ENCODE measurements at regions not wholly inside any gene's neighbourhood (a gene's known extent, or its start where the extent isn't known, plus 50 kb on each side); places are given as distances from the start of the nearest gene placed in this dataset.
"Not testable (repeated sequence)": the region's sequence is repeated elsewhere in the genome, so short reads cannot be mapped to it uniquely, and the experiment has no call there.

- H3K4me3 ChIP-seq (ENCODE audit: extremely low read depth, insufficient read depth, low read length, poor library complexity, severe bottlenecking); H3K36me3 ChIP-seq (ENCODE audit: control insufficient read depth, insufficient read depth, low read length); H3K27ac ChIP-seq (ENCODE audit: low read depth, low read length, severe bottlenecking); H3K4me1 ChIP-seq (ENCODE audit: control insufficient read depth, insufficient read depth, low read length, poor library complexity, severe bottlenecking): not testable (repeated sequence)
- peaks cover 12% of the 10 kb centered on the region for H3K9me3 ChIP-seq (ENCODE audit: control insufficient read depth, low read length)
- WGBS, 2 experiments (ENCODE audit: insufficient coverage in 2 of 2), result 65 to 69% methylated on average over 24 of the region's 39 CpGs
Measured at GRCh38 chr21:9037588-9038544, 1483.5 kb upstream of the TPTE start.

- peaks cover 12% of the 10 kb centered on the region for H3K9me3 ChIP-seq (ENCODE audit: control insufficient read depth, low read length)
- not testable (repeated sequence) for H3K4me3 ChIP-seq (ENCODE audit: extremely low read depth, insufficient read depth, low read length, poor library complexity, severe bottlenecking); H3K27ac ChIP-seq (ENCODE audit: low read depth, low read length, severe bottlenecking); H3K36me3 ChIP-seq (ENCODE audit: control insufficient read depth, insufficient read depth, low read length); H3K4me1 ChIP-seq (ENCODE audit: control insufficient read depth, insufficient read depth, low read length, poor library complexity, severe bottlenecking)
- 74 to 77% methylated on average over 31 to 33 of the region's 45 CpGs for WGBS, 2 experiments (ENCODE audit: insufficient coverage in 2 of 2)
Measured at GRCh38 chr21:9039520-9040365, 1481.6 kb upstream of the TPTE start.

- H3K36me3 ChIP-seq (ENCODE audit: control insufficient read depth, insufficient read depth, low read length); H3K4me1 ChIP-seq (ENCODE audit: control insufficient read depth, insufficient read depth, low read length, poor library complexity, severe bottlenecking); H3K27ac ChIP-seq (ENCODE audit: low read depth, low read length, severe bottlenecking); H3K4me3 ChIP-seq (ENCODE audit: extremely low read depth, insufficient read depth, low read length, poor library complexity, severe bottlenecking): not testable (repeated sequence)
- H3K9me3 ChIP-seq (ENCODE audit: control insufficient read depth, low read length), result peaks cover 12% of the 10 kb centered on the region
- 85 to 87% methylated on average over 9 to 13 of the region's 19 CpGs for WGBS, 2 experiments (ENCODE audit: insufficient coverage in 2 of 2)
Measured at GRCh38 chr21:9040406-9040805, 1481.0 kb upstream of the TPTE start.

GRCh38 chr21:9041175-9041948, 1480.0 kb upstream of the TPTE start:
- H3K4me1 ChIP-seq (ENCODE audit: control insufficient read depth, insufficient read depth, low read length, poor library complexity, severe bottlenecking); H3K36me3 ChIP-seq (ENCODE audit: control insufficient read depth, insufficient read depth, low read length); H3K27ac ChIP-seq (ENCODE audit: low read depth, low read length, severe bottlenecking); H3K4me3 ChIP-seq (ENCODE audit: extremely low read depth, insufficient read depth, low read length, poor library complexity, severe bottlenecking): not testable (repeated sequence)
- peaks cover 12% of the 10 kb centered on the region for H3K9me3 ChIP-seq (ENCODE audit: control insufficient read depth, low read length)
- 86 to 88% methylated on average over 10 to 15 of the region's 33 CpGs for WGBS, 2 experiments (ENCODE audit: insufficient coverage in 2 of 2)

- WGBS, 2 experiments (ENCODE audit: insufficient coverage in 2 of 2), result 90% methylated on average over 2 to 6 of the region's 38 CpGs
- H3K4me3 ChIP-seq (ENCODE audit: extremely low read depth, insufficient read depth, low read length, poor library complexity, severe bottlenecking); H3K4me1 ChIP-seq (ENCODE audit: control insufficient read depth, insufficient read depth, low read length, poor library complexity, severe bottlenecking); H3K27ac ChIP-seq (ENCODE audit: low read depth, low read length, severe bottlenecking); H3K36me3 ChIP-seq (ENCODE audit: control insufficient read depth, insufficient read depth, low read length): not testable (repeated sequence)
- peaks cover 12% of the 10 kb centered on the region for H3K9me3 ChIP-seq (ENCODE audit: control insufficient read depth, low read length)
Measured at GRCh38 chr21:9043089-9043488, 1478.3 kb upstream of the TPTE start.

- not testable (repeated sequence) for H3K27ac ChIP-seq (ENCODE audit: low read depth, low read length, severe bottlenecking); H3K9me3 ChIP-seq (ENCODE audit: control insufficient read depth, low read length); H3K4me1 ChIP-seq (ENCODE audit: control insufficient read depth, insufficient read depth, low read length, poor library complexity, severe bottlenecking); H3K36me3 ChIP-seq (ENCODE audit: control insufficient read depth, insufficient read depth, low read length); H3K4me3 ChIP-seq (ENCODE audit: extremely low read depth, insufficient read depth, low read length, poor library complexity, severe bottlenecking)
- 53% methylated on average over 3 of the region's 14 CpGs; no CpG with 5 or more reads in 1 of the 2 experiments for WGBS, 2 experiments (ENCODE audit: insufficient coverage in 2 of 2)
Measured at GRCh38 chr21:9046870-9047269, 1474.5 kb upstream of the TPTE start.

GRCh38 chr21:9067515-9067914, 1453.9 kb upstream of the TPTE start:
- no CpG with 5 or more reads among the region's 6 CpGs for WGBS, 2 experiments (ENCODE audit: insufficient coverage in 2 of 2)
- not testable (repeated sequence) for H3K36me3 ChIP-seq (ENCODE audit: control insufficient read depth, insufficient read depth, low read length); H3K9me3 ChIP-seq (ENCODE audit: control insufficient read depth, low read length); H3K27ac ChIP-seq (ENCODE audit: low read depth, low read length, severe bottlenecking); H3K4me1 ChIP-seq (ENCODE audit: control insufficient read depth, insufficient read depth, low read length, poor library complexity, severe bottlenecking); H3K4me3 ChIP-seq (ENCODE audit: extremely low read depth, insufficient read depth, low read length, poor library complexity, severe bottlenecking)

- H3K4me1 ChIP-seq (ENCODE audit: control insufficient read depth, insufficient read depth, low read length, poor library complexity, severe bottlenecking); H3K4me3 ChIP-seq (ENCODE audit: extremely low read depth, insufficient read depth, low read length, poor library complexity, severe bottlenecking); H3K27ac ChIP-seq (ENCODE audit: low read depth, low read length, severe bottlenecking); H3K36me3 ChIP-seq (ENCODE audit: control insufficient read depth, insufficient read depth, low read length); H3K9me3 ChIP-seq (ENCODE audit: control insufficient read depth, low read length): not testable (repeated sequence)
- 95% methylated on average over 4 of the region's 11 CpGs; no CpG with 5 or more reads in 1 of the 2 experiments for WGBS, 2 experiments (ENCODE audit: insufficient coverage in 2 of 2)
Measured at GRCh38 chr21:9068622-9069021, 1452.8 kb upstream of the TPTE start.

GRCh38 chr21:9070703-9071102, 1450.7 kb upstream of the TPTE start:
- not testable (repeated sequence) for H3K4me3 ChIP-seq (ENCODE audit: extremely low read depth, insufficient read depth, low read length, poor library complexity, severe bottlenecking); H3K27ac ChIP-seq (ENCODE audit: low read depth, low read length, severe bottlenecking); H3K9me3 ChIP-seq (ENCODE audit: control insufficient read depth, low read length); H3K4me1 ChIP-seq (ENCODE audit: control insufficient read depth, insufficient read depth, low read length, poor library complexity, severe bottlenecking); H3K36me3 ChIP-seq (ENCODE audit: control insufficient read depth, insufficient read depth, low read length)
- WGBS, 2 experiments (ENCODE audit: insufficient coverage in 2 of 2), result no CpG with 5 or more reads among the region's 23 CpGs

- not testable (repeated sequence) for H3K4me3 ChIP-seq (ENCODE audit: extremely low read depth, insufficient read depth, low read length, poor library complexity, severe bottlenecking); H3K9me3 ChIP-seq (ENCODE audit: control insufficient read depth, low read length); H3K36me3 ChIP-seq (ENCODE audit: control insufficient read depth, insufficient read depth, low read length); H3K4me1 ChIP-seq (ENCODE audit: control insufficient read depth, insufficient read depth, low read length, poor library complexity, severe bottlenecking); H3K27ac ChIP-seq (ENCODE audit: low read depth, low read length, severe bottlenecking)
- 72 to 77% methylated on average over 6 to 8 of the region's 22 CpGs for WGBS, 2 experiments (ENCODE audit: insufficient coverage in 2 of 2)
Measured at GRCh38 chr21:9073010-9073409, 1448.4 kb upstream of the TPTE start.
